ENCODE measurements at regions not wholly inside any gene's neighbourhood (a gene's known extent, or its start where the extent isn't known, plus 50 kb on each side); places are given as distances from the start of the nearest gene placed in this dataset.

DNA sequence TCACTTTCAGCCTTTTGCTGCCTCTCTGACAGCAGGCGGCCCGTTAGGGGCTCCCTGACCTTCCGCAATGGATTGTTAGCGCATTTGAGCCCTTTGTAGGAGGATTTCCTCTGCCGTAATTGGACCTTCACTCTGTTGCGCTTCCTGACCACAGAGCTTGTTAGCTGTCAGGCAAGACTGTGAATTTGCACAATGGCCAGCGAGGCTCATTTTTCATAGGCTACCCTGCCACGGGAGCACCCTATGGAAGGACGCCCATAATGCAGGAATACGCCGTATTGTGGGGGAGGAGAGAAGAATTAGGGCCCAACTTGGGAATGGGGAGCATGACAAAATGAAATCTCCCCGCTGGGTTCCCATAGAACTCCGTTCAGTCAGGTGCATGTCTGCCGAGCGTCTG is 205.2 kb upstream of the NLRP1 start:
- TF ChIP-seq, protein P1, sequence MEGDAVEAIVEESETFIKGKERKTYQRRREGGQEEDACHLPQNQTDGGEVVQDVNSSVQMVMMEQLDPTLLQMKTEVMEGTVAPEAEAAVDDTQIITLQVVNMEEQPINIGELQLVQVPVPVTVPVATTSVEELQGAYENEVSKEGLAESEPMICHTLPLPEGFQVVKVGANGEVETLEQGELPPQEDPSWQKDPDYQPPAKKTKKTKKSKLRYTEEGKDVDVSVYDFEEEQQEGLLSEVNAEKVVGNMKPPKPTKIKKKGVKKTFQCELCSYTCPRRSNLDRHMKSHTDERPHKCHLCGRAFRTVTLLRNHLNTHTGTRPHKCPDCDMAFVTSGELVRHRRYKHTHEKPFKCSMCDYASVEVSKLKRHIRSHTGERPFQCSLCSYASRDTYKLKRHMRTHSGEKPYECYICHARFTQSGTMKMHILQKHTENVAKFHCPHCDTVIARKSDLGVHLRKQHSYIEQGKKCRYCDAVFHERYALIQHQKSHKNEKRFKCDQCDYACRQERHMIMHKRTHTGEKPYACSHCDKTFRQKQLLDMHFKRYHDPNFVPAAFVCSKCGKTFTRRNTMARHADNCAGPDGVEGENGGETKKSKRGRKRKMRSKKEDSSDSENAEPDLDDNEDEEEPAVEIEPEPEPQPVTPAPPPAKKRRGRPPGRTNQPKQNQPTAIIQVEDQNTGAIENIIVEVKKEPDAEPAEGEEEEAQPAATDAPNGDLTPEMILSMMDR (IDR thresholded peaks at IDR 0.05; ENCODE audit: low read depth, low read length, poor library complexity, severe bottlenecking) = no peak
- no peak for TF ChIP-seq EZH2phosphoT487 (IDR thresholded peaks at IDR 0.05; ENCODE audit: borderline replicate concordance, low read length)
